ENCODE measurements at regions not wholly inside any gene's neighbourhood (a gene's known extent, or its start where the extent isn't known, plus 50 kb on each side); places are given as distances from the start of the nearest gene placed in this dataset.

GRCh38 chr11:44430140-44430539 is 120.2 kb upstream of the ALX4 start:
- TF ChIP-seq NPAS2 (CRISPR knock-in tag; IDR thresholded peaks at IDR 0.05; ENCODE audit: borderline replicate concordance) = no peak
- no peak for TF ChIP-seq HMG20A (CRISPR knock-in tag; IDR thresholded peaks at IDR 0.05; ENCODE audit: borderline replicate concordance)
- no peak for TF ChIP-seq ZBTB39 (CRISPR knock-in tag; IDR thresholded peaks at IDR 0.05)
- TF ChIP-seq PLRG1 (conservative IDR thresholded peaks at IDR 0.05) = no peak
- no peak for TF ChIP-seq RORA (CRISPR knock-in tag; IDR thresholded peaks at IDR 0.05)
- TF ChIP-seq ZNF567 (CRISPR knock-in tag; IDR thresholded peaks at IDR 0.05; ENCODE audit: borderline replicate concordance) = no peak
- TF ChIP-seq SP1 (IDR thresholded peaks at IDR 0.05) = no peak
- no peak for TF ChIP-seq SP1 (CRISPR knock-in tag; IDR thresholded peaks at IDR 0.05)
- TF ChIP-seq ZNF510 (CRISPR knock-in tag; IDR thresholded peaks at IDR 0.05; ENCODE audit: low read depth) = no peak
- TF ChIP-seq ZFP36L1 (CRISPR knock-in tag; IDR thresholded peaks at IDR 0.05) = no peak
- TF ChIP-seq HMG20B (CRISPR knock-in tag; conservative IDR thresholded peaks at IDR 0.05) = no peak
- TF ChIP-seq KLF16 (CRISPR knock-in tag; IDR thresholded peaks at IDR 0.05) = no peak
- TF ChIP-seq ZBTB26 (CRISPR knock-in tag; IDR thresholded peaks at IDR 0.05; ENCODE audit: borderline replicate concordance) = no peak
- TF ChIP-seq KLF6 (CRISPR knock-in tag; IDR thresholded peaks at IDR 0.05) = no peak
- no peak for TF ChIP-seq U2AF2 (IDR thresholded peaks at IDR 0.05; ENCODE audit: low read depth, low read length)
- no peak for TF ChIP-seq BRCA1 (CRISPR knock-in tag; IDR thresholded peaks at IDR 0.05)
- TF ChIP-seq NFYC (CRISPR knock-in tag; IDR thresholded peaks at IDR 0.05) = no peak
- no peak for TF ChIP-seq HOXD1 (CRISPR knock-in tag; IDR thresholded peaks at IDR 0.05)
- TF ChIP-seq MBNL3 (CRISPR knock-in tag; conservative IDR thresholded peaks at IDR 0.05) = no peak
- no peak for TF ChIP-seq KDM2A (CRISPR knock-in tag; IDR thresholded peaks at IDR 0.05; ENCODE audit: borderline replicate concordance, low read depth)
- TF ChIP-seq RBAK (CRISPR knock-in tag; IDR thresholded peaks at IDR 0.05) = no peak
- H3K79me2 ChIP-seq (ENCODE audit: insufficient read depth, low read length) = no peaks in the 10 kb centered on the region
- H3K27ac ChIP-seq (ENCODE audit: extremely low read length, insufficient read depth, low read length) = no peak overlapping the region
- POLR2A ChIA-PET = no interaction called here
- no peak overlapping the region for H3K4me2 ChIP-seq (ENCODE audit: low read depth, low read length)
- H3K27me3 ChIP-seq (ENCODE audit: control insufficient read depth in 1 of 2, insufficient read depth in 2 of 2, low read length in 2 of 2) = 0 out of 5 replicates have a peak, but pooled peaks cover 0 to 6% of the 10 kb centered on the region in 2 experiments
- H4K20me1 ChIP-seq (ENCODE audit: insufficient read depth, low read length) = no peaks in the 10 kb centered on the region
- FAIRE-seq (no peak), DNase-seq (ENCODE audit: low spot score) (no peak), ATAC-seq (no peak)
- no peaks in the 10 kb centered on the region for H3K4me1 ChIP-seq (ENCODE audit: insufficient read depth, low read length)
- WGBS (ENCODE audit: low lambda C conversion rate) = 0% methylated on average over 2 of the region's 3 CpGs
- no peak overlapping the region for H3K9ac ChIP-seq (ENCODE audit: insufficient read depth, low read depth, low read length)
- H2AFZ ChIP-seq (ENCODE audit: low read length) = no peak overlapping the region
- CTCF ChIA-PET (ENCODE audit: low intra/inter-chr PET ratio, low total read pairs) = no interaction called here
- no peak overlapping the region for H3K4me3 ChIP-seq (replicated peaks in 1 of 3; ENCODE audit: insufficient read depth in 1 of 3, low read depth in 2 of 3, low read length in 3 of 3)
- in situ Hi-C loops (cut with HindIII; ENCODE audit: extremely low pct_ligation_motif_present, low pct_unique_long_range_greater_than_20kb) (no loop called here), intact Hi-C loops (cut with micrococcal nuclease; ENCODE audit: unreplicated experiment) (no loop called here)
- no peaks in the 10 kb centered on the region for H3K9me3 ChIP-seq (ENCODE audit: low read length)
- BruUV-seq (replicated peaks) = no TSS peak
- H3K36me3 ChIP-seq (replicated peaks in 1 of 2; ENCODE audit: control insufficient read depth in 1 of 2, insufficient read depth in 2 of 2, low read length in 2 of 2) = no peaks in the 10 kb centered on the region
